GM18907 (cell line): ENCODE measurements at regions not wholly inside any gene's neighbourhood (a gene's known extent, or its start where the extent isn't known, plus 50 kb on each side); places are given as distances from the start of the nearest gene placed in this dataset.
"Not testable (repeated sequence)": the region's sequence is repeated elsewhere in the genome, so short reads cannot be mapped to it uniquely, and the experiment has no call there.

Source experiments
- ATAC-seq: cut with Tn5 transposase; IDR thresholded peaks from one replicate; pipeline ENCODE4 v1.9.1; 2021; ENCODE audit warnings: mild to moderate bottlenecking, moderate library complexity; ENCODE audit not compliant: unreplicated experiment

- no peak for ATAC-seq
Observed at GRCh38 chr6:19892260-19892659, 55.1 kb downstream of the ID4 start.

- no peak for ATAC-seq
Observed at GRCh38 chr6:19895866-19896692, 58.9 kb downstream of the ID4 start.

GRCh38 chr6:19896693-19897010, 59.5 kb downstream of the ID4 start:
- no peak for ATAC-seq

GRCh38 chr6:19898141-19898740, 61.1 kb downstream of the ID4 start:
- ATAC-seq: no peak

GRCh38 chr6:19902201-19902600, 65.0 kb downstream of the ID4 start:
- ATAC-seq: no peak

GRCh38 chr6:19904408-19904807, 67.2 kb downstream of the ID4 start:
- ATAC-seq: not testable (repeated sequence)

GRCh38 chr6:19905584-19905983, 68.4 kb downstream of the ID4 start:
- peak; percentile 50 for ATAC-seq

GRCh38 chr6:19906171-19906570, 69.0 kb downstream of the ID4 start:
- no peak for ATAC-seq

GRCh38 chr6:19911223-19911622, 74.1 kb downstream of the ID4 start:
- no peak for ATAC-seq

- no peak for ATAC-seq
Observed at GRCh38 chr6:19918436-19918835, 81.3 kb downstream of the ID4 start.

GRCh38 chr6:19921786-19922185, 84.6 kb downstream of the ID4 start:
- ATAC-seq: no peak

GRCh38 chr6:19925533-19925932, 88.4 kb downstream of the ID4 start:
- peak; percentile 85 for ATAC-seq

- ATAC-seq: no peak
Observed at GRCh38 chr6:19928461-19928860, 91.3 kb downstream of the ID4 start.

GRCh38 chr6:19929312-19929711, 92.1 kb downstream of the ID4 start:
- ATAC-seq: no peak

GRCh38 chr6:19934996-19935591, 97.9 kb downstream of the ID4 start:
- ATAC-seq: no peak

GRCh38 chr6:19939321-19939720, 102.2 kb downstream of the ID4 start:
- ATAC-seq: not testable (repeated sequence)

GRCh38 chr6:19939926-19940325, 102.8 kb downstream of the ID4 start:
- not testable (repeated sequence) for ATAC-seq

- no peak for ATAC-seq
Observed at GRCh38 chr6:19943042-19943441, 105.9 kb downstream of the ID4 start.

GRCh38 chr6:19945843-19946358, 108.7 kb downstream of the ID4 start:
- no peak for ATAC-seq

- ATAC-seq: no peak
Observed at GRCh38 chr6:19949155-19949554, 112.0 kb downstream of the ID4 start.

GRCh38 chr6:19964115-19964514, 126.9 kb downstream of the ID4 start:
- ATAC-seq: no peak

- no peak for ATAC-seq
Observed at GRCh38 chr6:19968201-19968600, 131.0 kb downstream of the ID4 start.
